HUES64 (cell line): ENCODE measurements at regions not wholly inside any gene's neighbourhood (a gene's known extent, or its start where the extent isn't known, plus 50 kb on each side); places are given as distances from the start of the nearest gene placed in this dataset.

Experiments
- H3K27ac ChIP-seq: 2 replicates; pipeline ENCODE4 v1.7.0; 2013; ENCODE audit warnings: low read depth, low read length, inconsistent platforms
- H3K27me3 ChIP-seq: 2 replicates; pipeline ENCODE4 v1.6.1; 2013; ENCODE audit warnings: mild to moderate bottlenecking, low read length; ENCODE audit not compliant: insufficient read depth
- H3K36me3 ChIP-seq: 2 replicates; pipeline ENCODE4 v1.6.1; 2013; ENCODE audit warnings: mild to moderate bottlenecking, low read length; ENCODE audit not compliant: insufficient read depth
- H3K4me1 ChIP-seq: 2 replicates; pipeline ENCODE4 v1.6.1; 2013; ENCODE audit warnings: mild to moderate bottlenecking, low read length, moderate library complexity; ENCODE audit not compliant: insufficient read depth
- H3K4me3 ChIP-seq: 2 replicates; pipeline ENCODE4 v1.5.1; 2013; ENCODE audit warnings: mild to moderate bottlenecking, low read length, moderate library complexity
- H3K9ac ChIP-seq: 2 replicates; pipeline ENCODE4 v1.6.1; 2013; ENCODE audit warnings: mild to moderate bottlenecking, low read depth, low read length
- H3K9me3 ChIP-seq: 2 replicates; pipeline ENCODE4 v1.6.1; 2013; ENCODE audit warnings: low read depth, low read length; ENCODE audit not compliant: insufficient read depth
- WGBS: fragments of 150-250, 120-280 bp; methylation state at CpG from one replicate; pipeline ENCODE4 v1.1.7; 2013; ENCODE audit warnings: missing lambda C conversion rate; 5-methylcytosine and 5-hydroxymethylcytosine counted together

- Histone ChIP-seq H3K27me3 (no peaks in the 10 kb centered on the region), H3K27ac (no peak overlapping the region), H3K36me3 (no peaks in the 10 kb centered on the region), H3K4me3 (no peak overlapping the region), H3K4me1 (no peaks in the 10 kb centered on the region), H3K9ac (no peak overlapping the region), H3K9me3 (no peaks in the 10 kb centered on the region)
- 88% methylated on average over 3 of the region's 4 CpGs for WGBS
Observed at GRCh38 chr1:232682248-232682647, 52.3 kb upstream of the SIPA1L2 start.

GRCh38 chr1:232684371-232685105 is 54.6 kb upstream of the SIPA1L2 start:
- H3K4me3 ChIP-seq = no peak overlapping the region
- H3K27me3 ChIP-seq = no peaks in the 10 kb centered on the region
- H3K4me1 ChIP-seq = no peaks in the 10 kb centered on the region
- no peak overlapping the region for H3K27ac ChIP-seq
- H3K36me3 ChIP-seq = no peaks in the 10 kb centered on the region
- WGBS = 87% methylated on average over 3 of the region's 3 CpGs
- no peaks in the 10 kb centered on the region for H3K9me3 ChIP-seq
- H3K9ac ChIP-seq = no peak overlapping the region

- Histone ChIP-seq H3K36me3 (no peaks in the 10 kb centered on the region), H3K27ac (no peak overlapping the region), H3K4me1 (no peaks in the 10 kb centered on the region), H3K4me3 (no peak overlapping the region), H3K27me3 (no peaks in the 10 kb centered on the region), H3K9me3 (no peaks in the 10 kb centered on the region), H3K9ac (no peak overlapping the region)
- WGBS = 79% methylated on average over 4 of the region's 4 CpGs
Observed at GRCh38 chr1:232686346-232686745, 56.4 kb upstream of the SIPA1L2 start.

- no peaks in the 10 kb centered on the region for H3K36me3 ChIP-seq
- no peak overlapping the region for H3K27ac ChIP-seq
- H3K9me3 ChIP-seq = no peaks in the 10 kb centered on the region
- WGBS = 94% methylated on average over 6 of the region's 6 CpGs
- no peak overlapping the region for H3K4me3 ChIP-seq
- H3K9ac ChIP-seq = no peak overlapping the region
- no peaks in the 10 kb centered on the region for H3K27me3 ChIP-seq
- H3K4me1 ChIP-seq = no peaks in the 10 kb centered on the region
Observed at GRCh38 chr1:232687304-232687703, 57.4 kb upstream of the SIPA1L2 start.

- H3K4me3 ChIP-seq = no peak overlapping the region
- H3K27ac ChIP-seq = no peak overlapping the region
- H3K9ac ChIP-seq = no peak overlapping the region
- no peaks in the 10 kb centered on the region for H3K27me3 ChIP-seq
- WGBS = 98% methylated on average over 4 of the region's 5 CpGs
- H3K36me3 ChIP-seq = no peaks in the 10 kb centered on the region
- no peaks in the 10 kb centered on the region for H3K9me3 ChIP-seq
- no peaks in the 10 kb centered on the region for H3K4me1 ChIP-seq
Observed at GRCh38 chr1:232687728-232688127, 57.8 kb upstream of the SIPA1L2 start.

- Histone ChIP-seq H3K9ac (no peak overlapping the region), H3K9me3 (no peaks in the 10 kb centered on the region), H3K36me3 (no peaks in the 10 kb centered on the region), H3K27ac (no peak overlapping the region), H3K27me3 (no peaks in the 10 kb centered on the region), H3K4me1 (no peaks in the 10 kb centered on the region), H3K4me3 (no peak overlapping the region)
- WGBS = 93% methylated on average over 2 of the region's 2 CpGs
Observed at GRCh38 chr1:232688398-232688797, 58.5 kb upstream of the SIPA1L2 start.

GRCh38 chr1:232689711-232690110 is 59.8 kb upstream of the SIPA1L2 start:
- H3K27me3 ChIP-seq = no peaks in the 10 kb centered on the region
- no peaks in the 10 kb centered on the region for H3K4me1 ChIP-seq
- H3K9me3 ChIP-seq = no peaks in the 10 kb centered on the region
- no peak overlapping the region for H3K4me3 ChIP-seq
- no peak overlapping the region for H3K9ac ChIP-seq
- H3K36me3 ChIP-seq = no peaks in the 10 kb centered on the region
- WGBS = 98% methylated on average over 3 of the region's 3 CpGs
- no peak overlapping the region for H3K27ac ChIP-seq

GRCh38 chr1:232690285-232690935 is 60.5 kb upstream of the SIPA1L2 start:
- Histone ChIP-seq H3K27ac (no peak overlapping the region), H3K36me3 (no peaks in the 10 kb centered on the region), H3K4me3 (no peak overlapping the region), H3K27me3 (no peaks in the 10 kb centered on the region), H3K9me3 (no peaks in the 10 kb centered on the region), H3K9ac (no peak overlapping the region), H3K4me1 (no peaks in the 10 kb centered on the region)
- 89% methylated on average over 8 of the region's 8 CpGs for WGBS

GRCh38 chr1:232694475-232694874 is 64.5 kb upstream of the SIPA1L2 start:
- no peaks in the 10 kb centered on the region for H3K27me3 ChIP-seq
- no peaks in the 10 kb centered on the region for H3K9me3 ChIP-seq
- H3K4me3 ChIP-seq = no peak overlapping the region
- H3K36me3 ChIP-seq = no peaks in the 10 kb centered on the region
- peaks cover 5% of the 10 kb centered on the region; the same call in 1 of the 2 replicates for H3K4me1 ChIP-seq
- no peak overlapping the region for H3K9ac ChIP-seq
- 93% methylated on average over 9 of the region's 10 CpGs for WGBS
- no peak overlapping the region for H3K27ac ChIP-seq

- WGBS = 93% methylated on average over 5 of the region's 5 CpGs
- Histone ChIP-seq H3K4me1 (peaks cover 5% of the 10 kb centered on the region; the same call in 1 of the 2 replicates), H3K4me3 (no peak overlapping the region), H3K36me3 (no peaks in the 10 kb centered on the region), H3K9ac (no peak overlapping the region), H3K27me3 (no peaks in the 10 kb centered on the region), H3K9me3 (no peaks in the 10 kb centered on the region), H3K27ac (no peak overlapping the region)
Observed at GRCh38 chr1:232695621-232696385, 65.9 kb upstream of the SIPA1L2 start.

- Histone ChIP-seq H3K27me3 (no peaks in the 10 kb centered on the region), H3K9ac (no peak overlapping the region), H3K4me3 (no peak overlapping the region), H3K27ac (no peak overlapping the region), H3K36me3 (no peaks in the 10 kb centered on the region), H3K4me1 (peaks cover 5% of the 10 kb centered on the region; the same call in 1 of the 2 replicates), H3K9me3 (no peaks in the 10 kb centered on the region)
- 96% methylated on average over 5 of the region's 6 CpGs for WGBS
Observed at GRCh38 chr1:232696466-232696865, 66.5 kb upstream of the SIPA1L2 start.
